HEK293T (cell line): ENCODE measurements at regions not wholly inside any gene's neighbourhood (a gene's known extent, or its start where the extent isn't known, plus 50 kb on each side); places are given as distances from the start of the nearest gene placed in this dataset.

ENCODE experiments used
- CTCF ChIA-PET: fragments of 350-600 bp; formaldehyde crosslinking; extraction: SDS; loops from one replicate; lab custom pipeline; 2021; ENCODE audit warnings: antibody characterized with exemption, inconsistent platforms; lab: Yijun Ruan, JAX
- POLR2A ChIA-PET: fragments of 350-600 bp; formaldehyde crosslinking; extraction: SDS; loops from one replicate; lab custom pipeline; 2020; ENCODE audit warnings: antibody characterized with exemption, inconsistent platforms; lab: Yijun Ruan, JAX
- DNase-seq: peaks from one replicate; pipeline ENCODE4 v3.0.0; 2012; ENCODE audit warnings: mixed read lengths; ENCODE audit errors: extremely low spot score
- ARNT ChIP-seq: fragments of 450-650 bp; IDR thresholded peaks from 2 replicates; pipeline ENCODE4 v1.6.1; 2017; ENCODE audit warnings: mild to moderate bottlenecking
- BHLHE40 ChIP-seq: fragments of 450-650 bp; IDR thresholded peaks from 2 replicates; pipeline ENCODE4 v1.6.1; 2016; ENCODE audit warnings: mild to moderate bottlenecking, moderate library complexity, borderline replicate concordance
- CTBP1 ChIP-seq: fragments of 450-650 bp; IDR thresholded peaks from 2 replicates; pipeline ENCODE4 v1.6.1; 2016; ENCODE audit warnings: borderline replicate concordance
- ELF4 ChIP-seq: fragments of 450-650 bp; IDR thresholded peaks from 2 replicates; pipeline ENCODE4 v1.6.1; 2017; ENCODE audit warnings: antibody characterized with exemption
- FOXA1 ChIP-seq: fragments of 450-650 bp; IDR thresholded peaks from 2 replicates; pipeline ENCODE4 v1.6.1; 2016; ENCODE audit warnings: mild to moderate bottlenecking
- FOXK2 ChIP-seq: fragments of 450-650 bp; IDR thresholded peaks from 2 replicates; pipeline ENCODE4 v1.6.1; 2016; ENCODE audit warnings: mild to moderate bottlenecking
- FOXM1 ChIP-seq: fragments of 450-650 bp; IDR thresholded peaks from 2 replicates; pipeline ENCODE4 v1.6.1; 2017; ENCODE audit warnings: mild to moderate bottlenecking, borderline replicate concordance
- HDGF ChIP-seq: fragments of 450-650 bp; IDR thresholded peaks from 2 replicates; pipeline ENCODE4 v1.6.1; 2017; ENCODE audit warnings: antibody characterized with exemption, borderline replicate concordance
- L3MBTL2 ChIP-seq: fragments of 450-650 bp; conservative IDR thresholded peaks from 2 replicates; pipeline ENCODE4 v1.6.1; 2016; ENCODE audit warnings: mild to moderate bottlenecking
- LEF1 ChIP-seq: fragments of 450-650 bp; IDR thresholded peaks from 2 replicates; pipeline ENCODE4 v1.6.1; 2017; ENCODE audit warnings: mild to moderate bottlenecking, borderline replicate concordance
- NFRKB ChIP-seq: fragments of 450-650 bp; IDR thresholded peaks from 2 replicates; pipeline ENCODE4 v1.6.1; 2016; ENCODE audit warnings: mild to moderate bottlenecking, moderate library complexity
- SP1 ChIP-seq: fragments of 450-650 bp; IDR thresholded peaks from 2 replicates; pipeline ENCODE4 v1.6.1; 2017
- SUZ12 ChIP-seq: fragments of 450-650 bp; IDR thresholded peaks from 2 replicates; pipeline ENCODE4 v1.6.1; 2016; ENCODE audit warnings: mild to moderate bottlenecking
- TARDBP ChIP-seq: fragments of 450-650 bp; IDR thresholded peaks from 2 replicates; pipeline ENCODE4 v1.6.1; 2016
- ZNF384 ChIP-seq: fragments of 450-650 bp; IDR thresholded peaks from 2 replicates; pipeline ENCODE4 v1.6.1; 2016
- TF ChIP-seq, protein P1 (sequence below): fragments of 450-650 bp; IDR thresholded peaks from 2 replicates; pipeline ENCODE4 v1.6.1; 2016

DNA sequence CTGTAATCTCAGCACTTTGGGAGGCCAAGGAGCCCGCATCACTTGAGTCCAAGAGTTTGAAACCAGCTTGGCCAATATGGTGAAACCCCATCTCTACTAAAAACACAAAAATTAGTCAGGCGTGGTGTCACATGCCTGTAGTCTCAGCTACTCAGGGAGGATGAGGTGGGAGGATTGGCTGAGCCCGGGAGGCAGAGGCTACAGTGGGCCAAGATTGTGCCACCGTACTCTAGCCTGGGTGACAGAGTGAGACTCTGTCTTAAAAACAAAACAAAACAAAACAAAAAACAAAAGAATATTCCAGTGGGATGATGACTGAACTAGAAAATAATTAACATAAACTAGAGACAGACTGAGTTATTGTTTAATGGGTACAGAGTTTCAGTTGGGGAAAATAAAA lies 81.7 kb upstream of the ABCC4 start:
- TF ChIP-seq CTBP1 (no peak), ARNT (no peak), L3MBTL2 (no peak), SUZ12 (no peak), SP1 (no peak), ELF4 (no peak), HDGF (no peak), BHLHE40 (no peak), FOXK2 (no peak)
- POLR2A ChIA-PET, result no interaction called here
- CTCF ChIA-PET, result interaction anchor here (1.9 kb wide), 1 partner anchor 191 kb away, joined by 6 read pairs; no protein-coding TSS in a partner anchor
- no peak for DNase-seq

DNA sequence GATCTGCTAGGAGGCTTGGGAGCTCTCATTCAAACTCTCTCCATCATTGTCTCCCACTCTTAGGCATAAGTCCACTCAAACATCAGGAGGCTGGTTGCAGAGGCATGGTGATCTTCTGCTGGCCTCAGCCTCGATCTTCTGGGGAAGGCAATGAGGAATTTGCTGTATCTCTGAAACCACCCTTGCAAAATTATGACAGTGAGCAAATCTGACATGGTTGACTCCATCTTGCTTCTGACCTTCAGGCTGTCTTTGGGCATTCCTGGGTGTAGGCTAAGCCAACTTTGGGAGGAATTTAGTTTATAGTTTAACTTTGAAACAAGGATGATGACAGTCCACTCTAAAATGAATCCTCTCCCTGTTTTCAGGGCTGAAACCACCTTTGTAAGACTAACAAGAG lies 84.1 kb upstream of the ABCC4 start:
- TF ChIP-seq SP1 (no peak), TARDBP (no peak), FOXK2 (no peak), ZNF384 (no peak), L3MBTL2 (no peak), SUZ12 (no peak), BHLHE40 (no peak)
- TF ChIP-seq, protein P1, sequence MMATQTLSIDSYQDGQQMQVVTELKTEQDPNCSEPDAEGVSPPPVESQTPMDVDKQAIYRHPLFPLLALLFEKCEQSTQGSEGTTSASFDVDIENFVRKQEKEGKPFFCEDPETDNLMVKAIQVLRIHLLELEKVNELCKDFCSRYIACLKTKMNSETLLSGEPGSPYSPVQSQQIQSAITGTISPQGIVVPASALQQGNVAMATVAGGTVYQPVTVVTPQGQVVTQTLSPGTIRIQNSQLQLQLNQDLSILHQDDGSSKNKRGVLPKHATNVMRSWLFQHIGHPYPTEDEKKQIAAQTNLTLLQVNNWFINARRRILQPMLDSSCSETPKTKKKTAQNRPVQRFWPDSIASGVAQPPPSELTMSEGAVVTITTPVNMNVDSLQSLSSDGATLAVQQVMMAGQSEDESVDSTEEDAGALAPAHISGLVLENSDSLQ, result no peak
- CTCF ChIA-PET, result interaction anchor here (1.5 kb wide), 1 partner anchor 194 kb away, joined by 3 read pairs; no protein-coding TSS in a partner anchor
- no peak for DNase-seq
- POLR2A ChIA-PET, result no interaction called here

DNA sequence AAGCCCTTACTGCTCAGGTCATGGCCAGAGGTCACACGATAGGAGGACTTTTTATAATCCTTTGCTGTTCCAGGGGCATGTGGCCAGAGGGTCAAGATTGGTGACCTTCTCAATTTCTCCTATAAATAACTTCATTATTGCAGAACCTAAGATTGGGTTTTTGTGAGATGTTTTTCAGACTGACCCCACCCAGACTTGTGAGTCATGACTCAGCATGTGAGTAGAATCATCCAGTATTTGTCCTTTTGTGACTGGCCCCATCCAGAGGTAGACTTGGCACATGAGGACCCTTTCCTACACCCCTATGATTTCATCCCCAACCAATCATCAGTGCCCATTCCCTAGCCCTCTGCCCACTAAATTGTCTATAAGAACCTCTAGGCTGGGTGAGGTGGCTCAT lies 84.5 kb upstream of the ABCC4 start:
- no peak for TF ChIP-seq L3MBTL2
- TF ChIP-seq CTBP1, result no peak
- no peak for TF ChIP-seq SP1
- no peak for TF ChIP-seq SUZ12
- TF ChIP-seq ZNF384, result no peak
- TF ChIP-seq ELF4, result no peak
- no peak for TF ChIP-seq TARDBP
- TF ChIP-seq FOXA1, result no peak
- TF ChIP-seq BHLHE40, result no peak
- TF ChIP-seq NFRKB, result no peak
- no peak for TF ChIP-seq HDGF
- no peak for TF ChIP-seq ARNT
- TF ChIP-seq FOXK2, result no peak
- TF ChIP-seq FOXM1, result no peak
- TF ChIP-seq, protein P1, result no peak
- TF ChIP-seq LEF1, result no peak
- ChIA-PET POLR2A (no interaction called here), CTCF (interaction anchor here (1.5 kb wide), 1 partner anchor 194 kb away, joined by 3 read pairs; no protein-coding TSS in a partner anchor)
- DNase-seq, result no peak

DNA sequence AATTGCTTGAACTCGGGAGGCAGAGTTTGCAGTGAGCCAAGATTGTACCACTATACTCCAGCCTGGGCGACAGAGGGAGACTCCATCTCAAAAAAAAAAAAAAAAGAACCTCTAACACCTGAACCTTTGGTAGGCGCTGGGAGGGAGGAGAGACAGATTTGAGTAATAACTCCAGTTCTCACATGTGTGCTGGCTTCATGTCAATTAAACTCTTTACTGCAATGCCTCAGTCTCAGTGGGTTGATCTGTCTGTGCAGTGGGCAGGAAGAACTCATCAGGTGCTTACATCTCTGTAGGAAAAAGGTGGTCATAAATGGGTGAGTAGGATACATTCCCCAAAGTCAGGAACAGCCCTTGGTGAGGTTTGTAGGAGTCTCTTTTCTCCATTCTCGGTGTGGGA lies 85.1 kb upstream of the ABCC4 start:
- TF ChIP-seq LEF1 (no peak), BHLHE40 (no peak), ARNT (no peak), SUZ12 (no peak), FOXA1 (no peak), ELF4 (no peak), TARDBP (no peak), FOXK2 (no peak), NFRKB (no peak), FOXM1 (no peak)
- TF ChIP-seq, protein P1, result no peak
- no peak for DNase-seq
- ChIA-PET POLR2A (no interaction called here), CTCF (interaction anchor here (1.5 kb wide), 1 partner anchor 195 kb away, joined by 3 read pairs; no protein-coding TSS in a partner anchor)

DNA sequence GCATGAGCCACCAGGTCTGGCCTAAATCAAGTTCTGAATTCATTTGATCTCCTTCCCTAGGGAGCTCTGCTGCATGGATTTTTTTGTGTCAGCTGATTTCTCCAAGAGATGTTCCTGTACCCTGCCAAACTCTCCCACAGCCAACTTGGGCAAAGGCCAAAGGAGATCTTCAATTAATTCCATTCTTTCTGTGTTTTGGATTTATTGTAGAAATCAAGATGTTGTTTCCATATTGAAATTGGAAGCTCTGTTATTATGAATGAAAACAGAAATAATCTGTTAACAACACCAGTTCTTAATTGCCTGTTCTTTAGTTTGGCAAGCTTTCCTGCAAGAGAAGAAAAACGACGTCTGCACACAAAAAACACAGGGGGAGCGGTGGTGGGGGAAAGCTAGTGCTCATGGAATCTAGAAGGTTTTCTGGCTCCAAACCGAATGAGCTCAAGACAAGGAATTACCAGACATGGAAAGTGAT lies 86.5 kb upstream of the ABCC4 start:
- POLR2A ChIA-PET, result no interaction called here
- TF ChIP-seq CTBP1 (no peak), SUZ12 (no peak), SP1 (no peak), FOXK2 (no peak), FOXA1 (no peak), ELF4 (no peak), ZNF384 (no peak), BHLHE40 (no peak), HDGF (no peak), ARNT (no peak), LEF1 (no peak), L3MBTL2 (no peak), TARDBP (no peak), FOXM1 (no peak)
- TF ChIP-seq, protein P1, result no peak
- no peak for DNase-seq
- CTCF ChIA-PET, result interaction anchor here (0.7 to 1.0 kb wide), 2 partner anchors 17 to 150 kb away, joined by 4 read pairs; no protein-coding TSS in a partner anchor
